ENCODE measurements at regions not wholly inside any gene's neighbourhood (a gene's known extent, or its start where the extent isn't known, plus 50 kb on each side); places are given as distances from the start of the nearest gene placed in this dataset.

DNA sequence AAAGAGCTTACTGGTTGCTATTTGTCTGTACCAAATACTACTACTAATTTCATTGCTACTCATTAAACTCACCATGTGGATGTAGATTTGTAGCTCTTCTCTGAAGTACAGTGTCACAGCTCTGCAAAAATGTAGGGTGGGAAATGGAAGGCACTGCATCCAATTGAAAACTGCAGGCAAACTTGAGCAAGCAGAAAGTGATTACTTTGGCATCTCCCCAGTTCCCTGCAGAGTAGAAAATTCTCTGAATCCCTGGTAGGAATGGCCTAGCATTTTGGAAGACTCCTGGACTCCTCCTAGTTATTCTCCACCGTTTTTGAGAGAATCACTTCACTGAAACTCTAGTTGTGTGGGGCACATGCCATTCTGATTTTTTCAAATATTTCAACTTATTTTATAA is 239.1 kb downstream of the DIO2 start:
- TF ChIP-seq, protein P1, sequence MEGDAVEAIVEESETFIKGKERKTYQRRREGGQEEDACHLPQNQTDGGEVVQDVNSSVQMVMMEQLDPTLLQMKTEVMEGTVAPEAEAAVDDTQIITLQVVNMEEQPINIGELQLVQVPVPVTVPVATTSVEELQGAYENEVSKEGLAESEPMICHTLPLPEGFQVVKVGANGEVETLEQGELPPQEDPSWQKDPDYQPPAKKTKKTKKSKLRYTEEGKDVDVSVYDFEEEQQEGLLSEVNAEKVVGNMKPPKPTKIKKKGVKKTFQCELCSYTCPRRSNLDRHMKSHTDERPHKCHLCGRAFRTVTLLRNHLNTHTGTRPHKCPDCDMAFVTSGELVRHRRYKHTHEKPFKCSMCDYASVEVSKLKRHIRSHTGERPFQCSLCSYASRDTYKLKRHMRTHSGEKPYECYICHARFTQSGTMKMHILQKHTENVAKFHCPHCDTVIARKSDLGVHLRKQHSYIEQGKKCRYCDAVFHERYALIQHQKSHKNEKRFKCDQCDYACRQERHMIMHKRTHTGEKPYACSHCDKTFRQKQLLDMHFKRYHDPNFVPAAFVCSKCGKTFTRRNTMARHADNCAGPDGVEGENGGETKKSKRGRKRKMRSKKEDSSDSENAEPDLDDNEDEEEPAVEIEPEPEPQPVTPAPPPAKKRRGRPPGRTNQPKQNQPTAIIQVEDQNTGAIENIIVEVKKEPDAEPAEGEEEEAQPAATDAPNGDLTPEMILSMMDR (conservative IDR thresholded peaks at IDR 0.05 in 1 of 2, IDR thresholded peaks at IDR 0.05 in 1 of 2; ENCODE audit: low read depth in 1 of 2, low read length in 2 of 2) = no peak
- TF ChIP-seq EZH2 (IDR thresholded peaks at IDR 0.05; ENCODE audit: low read length, missing control alignments) = no peak

All from fibroblast of lung (primary cell).